HG02763 (cell line): ENCODE measurements at regions not wholly inside any gene's neighbourhood (a gene's known extent, or its start where the extent isn't known, plus 50 kb on each side); places are given as distances from the start of the nearest gene placed in this dataset.
"Not testable (repeated sequence)": the region's sequence is repeated elsewhere in the genome, so short reads cannot be mapped to it uniquely, and the experiment has no call there.

Experiments
- ATAC-seq: cut with Tn5 transposase; IDR thresholded peaks from one replicate; pipeline ENCODE4 v1.9.1; 2021; ENCODE audit warnings: mild to moderate bottlenecking, moderate library complexity; ENCODE audit not compliant: unreplicated experiment

- ATAC-seq, result not testable (repeated sequence)
Observed at GRCh38 chr6:142016666-142017065, 116.1 kb upstream of the GJE1 start.

- not testable (repeated sequence) for ATAC-seq
Observed at GRCh38 chr6:142015463-142015862, 117.3 kb upstream of the GJE1 start.

- ATAC-seq, result no peak
Observed at GRCh38 chr6:142015011-142015410, 117.7 kb upstream of the GJE1 start.

- ATAC-seq, result no peak
Observed at GRCh38 chr6:142014515-142014914, 118.2 kb upstream of the GJE1 start.

GRCh38 chr6:142013875-142014495 lies 118.7 kb upstream of the GJE1 start:
- ATAC-seq, result no peak

- no peak for ATAC-seq
Observed at GRCh38 chr6:142013287-142013686, 119.4 kb upstream of the GJE1 start.

GRCh38 chr6:142011775-142012174 lies 121.0 kb upstream of the GJE1 start:
- no peak for ATAC-seq

- no peak for ATAC-seq
Observed at GRCh38 chr6:142011156-142011555, 121.6 kb upstream of the GJE1 start.

- ATAC-seq, result no peak
Observed at GRCh38 chr6:142009647-142010046, 123.1 kb upstream of the GJE1 start.

GRCh38 chr6:142008781-142009180 lies 123.9 kb upstream of the GJE1 start:
- no peak for ATAC-seq

GRCh38 chr6:142008016-142008735 lies 124.5 kb upstream of the GJE1 start:
- no peak for ATAC-seq

GRCh38 chr6:142005021-142005420 lies 127.7 kb upstream of the GJE1 start:
- ATAC-seq, result no peak

GRCh38 chr6:142002825-142003405 lies 129.8 kb upstream of the GJE1 start:
- ATAC-seq, result no peak

GRCh38 chr6:141996823-141997222 lies 135.9 kb upstream of the GJE1 start:
- no peak for ATAC-seq

- ATAC-seq, result no peak
Observed at GRCh38 chr6:141992109-141992508, 140.6 kb upstream of the GJE1 start.

GRCh38 chr6:141990840-141991239 lies 141.9 kb upstream of the GJE1 start:
- ATAC-seq, result no peak

GRCh38 chr6:141989706-141989959 lies 143.1 kb upstream of the GJE1 start:
- no peak for ATAC-seq

GRCh38 chr6:141988954-141989705 lies 143.6 kb upstream of the GJE1 start:
- peak; percentile 84 for ATAC-seq

GRCh38 chr6:141988327-141988726 lies 144.4 kb upstream of the GJE1 start:
- no peak for ATAC-seq

GRCh38 chr6:141986457-141986856 lies 146.3 kb upstream of the GJE1 start:
- no peak for ATAC-seq

- ATAC-seq, result no peak
Observed at GRCh38 chr6:141981190-141981589, 151.5 kb upstream of the GJE1 start.

- no peak for ATAC-seq
Observed at GRCh38 chr6:141977782-141978181, 154.9 kb upstream of the GJE1 start.
